Liver (tissue), 3 donors: ENCODE measurements at regions not wholly inside any gene's neighbourhood (a gene's known extent, or its start where the extent isn't known, plus 50 kb on each side); places are given as distances from the start of the nearest gene placed in this dataset.

Experiments
- ATF3 ChIP-seq: IDR thresholded peaks from 2 replicates; pipeline ENCODE4 v1.6.1; 2016; ENCODE audit warnings: antibody characterized with exemption
- CTCF ChIP-seq: fragments of 150-350 bp; IDR thresholded peaks from 2 replicates; pipeline ENCODE4 v1.5.1; 2017; ENCODE audit warnings: improper control_type of control experiment, low read depth, low read length; ENCODE audit not compliant: missing input control
- FOXA2 ChIP-seq: IDR thresholded peaks from 2 replicates; pipeline ENCODE4 v1.6.1; 2016; ENCODE audit warnings: antibody characterized with exemption
- GABPA ChIP-seq, 2 donors: IDR thresholded peaks in 1 of 2; conservative IDR thresholded peaks in 1 of 2; 2 replicates each; pipeline ENCODE4 v1.6.1; 2016; ENCODE audit warnings: antibody characterized with exemption in 2 of 2, mild to moderate bottlenecking in 1 of 2, moderate library complexity in 1 of 2
- REST ChIP-seq: IDR thresholded peaks from 2 replicates; pipeline ENCODE4 v1.6.1; 2016; ENCODE audit warnings: antibody characterized with exemption, mild to moderate bottlenecking
- donor health status: healthy.
- donor health status: healthy.

- TF ChIP-seq CTCF (no peak), ATF3 (no peak), FOXA2 (no peak), REST (no peak), GABPA (IDR thresholded peaks at IDR 0.05 in 1 of 2, conservative IDR thresholded peaks at IDR 0.05 in 1 of 2) (no peak)
These were observed 149.1 kb downstream of the BMP7 start for GRCh38 chr20:57117296-57117695.
